Panc1 (cell line): ENCODE measurements at regions not wholly inside any gene's neighbourhood (a gene's known extent, or its start where the extent isn't known, plus 50 kb on each side); places are given as distances from the start of the nearest gene placed in this dataset.
"Not testable (repeated sequence)": the region's sequence is repeated elsewhere in the genome, so short reads cannot be mapped to it uniquely, and the experiment has no call there.

ENCODE experiments used
- ATAC-seq: fragments of 200-7000 bp; cut with Tn5 transposase; 2 replicates; pipeline ENCODE4 v1.9.1; 2020; ENCODE audit warnings: mild to moderate bottlenecking, moderate library complexity
- BruUV-seq: library from RNA; stranded (reverse); fragments of 400-500 nt; replicated peaks from 2 replicates; lab custom pipeline; 2021; lab: Mats Ljungman, UMichigan
- CTCF ChIA-PET: fragments of 300-600 bp; sonication (Branson Sonifier 250); formaldehyde crosslinking; loops from one replicate; lab custom pipeline; 2022; ENCODE audit warnings: antibody characterized with exemption; lab: Charles Lee
- POLR2A ChIA-PET: fragments of 300-600 bp; sonication (Branson Sonifier 250); formaldehyde crosslinking; loops from one replicate; lab custom pipeline; 2022; ENCODE audit warnings: antibody characterized with exemption; lab: Charles Lee
- DNase-seq: peaks from one replicate; pipeline ENCODE4 v3.0.0-alpha.2; 2010; ENCODE audit warnings: low read depth, low spot score
- H3K27ac ChIP-seq: 2 replicates; pipeline ENCODE4 v1.5.1; 2011; ENCODE audit warnings: mild to moderate bottlenecking, low read length, inconsistent platforms
- H3K27me3 ChIP-seq: fragments of 200-500 bp; sonication (Bioruptor generic); 2 replicates; pipeline ENCODE4 v1.6.0; 2014; ENCODE audit warnings: low read length, inconsistent platforms; ENCODE audit not compliant: control insufficient read depth, insufficient read depth
- H3K36me3 ChIP-seq: fragments of 200-500 bp; sonication (Bioruptor generic); 2 replicates; pipeline ENCODE4 v1.5.1; 2014; ENCODE audit warnings: inconsistent platforms, mild to moderate bottlenecking, low read length, moderate library complexity; ENCODE audit not compliant: control insufficient read depth, insufficient read depth
- H3K4me1 ChIP-seq: 2 replicates; pipeline ENCODE4 v1.5.1; 2011; ENCODE audit warnings: inconsistent platforms, mild to moderate bottlenecking, low read length, moderate library complexity; ENCODE audit not compliant: control insufficient read depth, insufficient read depth
- H3K4me3 ChIP-seq, 2 experiments: 2 replicates each; pipeline ENCODE4 v1.5.1; 2011 to 2012; ENCODE audit warnings: low read depth in 2 of 2, low read length in 2 of 2, mild to moderate bottlenecking in 2 of 2, inconsistent platforms in 1 of 2, moderate library complexity in 1 of 2
- H3K9me3 ChIP-seq: fragments of 200-500 bp; sonication (Bioruptor generic); 2 replicates; pipeline ENCODE4 v1.5.1; 2014; ENCODE audit warnings: low read depth, mild to moderate bottlenecking, inconsistent platforms, low read length, moderate library complexity; ENCODE audit not compliant: control insufficient read depth, insufficient read depth
- POLR2AphosphoS5 ChIP-seq: IDR thresholded peaks from 2 replicates; pipeline ENCODE4 v1.6.1; 2012; ENCODE audit warnings: mild to moderate bottlenecking, low read depth, low read length, moderate library complexity
- REST ChIP-seq, 2 experiments: IDR thresholded peaks; 2 replicates each; pipeline ENCODE4 v1.6.1; 2011 to 2012; ENCODE audit warnings: low read depth in 2 of 2, control low read depth in 1 of 2, low read length in 1 of 2, mild to moderate bottlenecking in 1 of 2, moderate library complexity in 1 of 2; ENCODE audit not compliant: insufficient read depth in 1 of 2
- SIN3A ChIP-seq: IDR thresholded peaks from 2 replicates; pipeline ENCODE4 v1.6.1; 2012; ENCODE audit warnings: low read depth, mild to moderate bottlenecking, low read length, moderate library complexity, borderline replicate concordance; ENCODE audit not compliant: insufficient read depth
- TCF7L2 ChIP-seq: IDR thresholded peaks from 2 replicates; pipeline ENCODE4 v1.6.1; 2011; ENCODE audit warnings: mild to moderate bottlenecking, low read depth, low read length, inconsistent platforms
- in situ Hi-C: cut with HindIII; loops from 2 replicates; pipeline ENCODE4 v1.10.0; 2016; ENCODE audit warnings: low sequenced_read_pairs, low pct_unique_long_range_greater_than_20kb
- intact Hi-C: fragments of 100-400 bp; cut with micrococcal nuclease; formaldehyde crosslinking; loops from one replicate; pipeline ENCODE4 v1.10.0; 2022; ENCODE audit not compliant: unreplicated experiment
- TF ChIP-seq, protein P1 (sequence below): fragments of 450-650 bp; IDR thresholded peaks from 2 replicates; pipeline ENCODE4 v1.5.1; 2017; ENCODE audit warnings: mild to moderate bottlenecking

GRCh38 chr16:29154676-29155121 is 169.8 kb downstream of the LAT start:
- no peak overlapping the region for H3K27ac ChIP-seq
- H3K9me3 ChIP-seq = no peaks in the 10 kb centered on the region
- intact Hi-C loops (no loop called here), in situ Hi-C loops (no loop called here)
- H3K36me3 ChIP-seq = no peaks in the 10 kb centered on the region
- no peaks in the 10 kb centered on the region for H3K27me3 ChIP-seq
- POLR2A ChIA-PET = no interaction called here
- no TSS peak for BruUV-seq
- TF ChIP-seq REST (IDR thresholded peaks at IDR 0.05; ENCODE audit: insufficient read depth in 1 of 2, low read depth in 2 of 2, low read length in 1 of 2) = no peak
- TF ChIP-seq POLR2AphosphoS5 = no peak
- TF ChIP-seq SIN3A = no peak
- TF ChIP-seq, protein P1, sequence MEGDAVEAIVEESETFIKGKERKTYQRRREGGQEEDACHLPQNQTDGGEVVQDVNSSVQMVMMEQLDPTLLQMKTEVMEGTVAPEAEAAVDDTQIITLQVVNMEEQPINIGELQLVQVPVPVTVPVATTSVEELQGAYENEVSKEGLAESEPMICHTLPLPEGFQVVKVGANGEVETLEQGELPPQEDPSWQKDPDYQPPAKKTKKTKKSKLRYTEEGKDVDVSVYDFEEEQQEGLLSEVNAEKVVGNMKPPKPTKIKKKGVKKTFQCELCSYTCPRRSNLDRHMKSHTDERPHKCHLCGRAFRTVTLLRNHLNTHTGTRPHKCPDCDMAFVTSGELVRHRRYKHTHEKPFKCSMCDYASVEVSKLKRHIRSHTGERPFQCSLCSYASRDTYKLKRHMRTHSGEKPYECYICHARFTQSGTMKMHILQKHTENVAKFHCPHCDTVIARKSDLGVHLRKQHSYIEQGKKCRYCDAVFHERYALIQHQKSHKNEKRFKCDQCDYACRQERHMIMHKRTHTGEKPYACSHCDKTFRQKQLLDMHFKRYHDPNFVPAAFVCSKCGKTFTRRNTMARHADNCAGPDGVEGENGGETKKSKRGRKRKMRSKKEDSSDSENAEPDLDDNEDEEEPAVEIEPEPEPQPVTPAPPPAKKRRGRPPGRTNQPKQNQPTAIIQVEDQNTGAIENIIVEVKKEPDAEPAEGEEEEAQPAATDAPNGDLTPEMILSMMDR = no peak
- TF ChIP-seq TCF7L2 = no peak
- H3K4me3 ChIP-seq = no peak overlapping the region
- DNase-seq (no peak), ATAC-seq (no peak)
- CTCF ChIA-PET = no interaction called here
- H3K4me1 ChIP-seq = peaks cover 7% of the 10 kb centered on the region

DNA sequence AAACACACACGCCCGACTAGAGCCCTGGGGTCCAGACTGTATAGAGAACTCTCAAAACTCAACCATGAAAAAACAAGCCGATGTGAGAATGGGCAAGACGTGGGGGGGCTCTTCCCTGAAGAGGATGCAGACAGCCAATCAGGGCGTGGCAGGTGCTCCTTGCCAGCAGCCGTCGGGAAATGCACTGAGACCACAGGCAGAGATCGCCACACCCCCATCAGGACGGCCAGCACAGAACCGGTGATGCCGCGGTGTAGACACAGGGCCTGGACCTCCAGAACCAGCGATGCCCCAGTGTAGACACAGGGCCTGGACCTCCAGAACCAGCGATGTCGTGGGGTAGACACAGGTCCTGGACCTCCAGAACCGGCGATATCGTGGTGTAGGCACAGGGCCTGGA is 169.2 kb downstream of the LAT start:
- Histone ChIP-seq H3K4me3 (no peak overlapping the region), H3K27ac (no peak overlapping the region), H3K9me3 (no peaks in the 10 kb centered on the region), H3K36me3 (no peaks in the 10 kb centered on the region), H3K27me3 (no peaks in the 10 kb centered on the region), H3K4me1 (peaks cover 7% of the 10 kb centered on the region)
- intact Hi-C loops (no loop called here), in situ Hi-C loops (no loop called here)
- no peak for TF ChIP-seq TCF7L2
- no peak for TF ChIP-seq REST (IDR thresholded peaks at IDR 0.05; ENCODE audit: insufficient read depth in 1 of 2, low read depth in 2 of 2, low read length in 1 of 2)
- TF ChIP-seq, protein P1 = no peak
- no peak for TF ChIP-seq SIN3A
- no peak for TF ChIP-seq POLR2AphosphoS5
- no TSS peak for BruUV-seq
- ChIA-PET POLR2A (no interaction called here), CTCF (no interaction called here)
- no peak for DNase-seq
- ATAC-seq = no peak

DNA sequence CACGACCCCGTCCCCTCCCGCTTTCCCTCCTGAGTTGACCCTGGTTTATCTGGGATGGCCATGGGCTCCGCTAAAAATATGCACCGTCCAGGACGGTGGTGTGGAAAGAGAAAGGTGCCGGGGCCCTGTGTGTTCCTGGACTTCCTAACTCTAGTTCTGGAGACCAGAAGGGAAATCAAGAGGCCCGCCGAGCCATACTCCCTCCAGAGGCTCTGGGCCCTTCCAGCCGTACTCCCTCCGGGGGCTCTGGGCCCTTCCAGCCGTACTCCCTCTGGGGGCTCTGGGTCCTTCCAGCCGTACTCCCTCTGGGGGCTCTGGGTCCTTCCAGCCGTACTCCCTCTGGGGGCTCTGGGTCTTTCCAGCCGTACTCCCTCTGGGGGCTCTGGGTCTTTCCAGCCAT is 168.5 kb downstream of the LAT start:
- H3K27ac ChIP-seq, H3K4me1 ChIP-seq, H3K27me3 ChIP-seq, in situ Hi-C loops, BruUV-seq, ATAC-seq, H3K36me3 ChIP-seq, CTCF ChIA-PET, H3K4me3 ChIP-seq, DNase-seq, POLR2A ChIA-PET, intact Hi-C loops, H3K9me3 ChIP-seq: not testable (repeated sequence)

DNA sequence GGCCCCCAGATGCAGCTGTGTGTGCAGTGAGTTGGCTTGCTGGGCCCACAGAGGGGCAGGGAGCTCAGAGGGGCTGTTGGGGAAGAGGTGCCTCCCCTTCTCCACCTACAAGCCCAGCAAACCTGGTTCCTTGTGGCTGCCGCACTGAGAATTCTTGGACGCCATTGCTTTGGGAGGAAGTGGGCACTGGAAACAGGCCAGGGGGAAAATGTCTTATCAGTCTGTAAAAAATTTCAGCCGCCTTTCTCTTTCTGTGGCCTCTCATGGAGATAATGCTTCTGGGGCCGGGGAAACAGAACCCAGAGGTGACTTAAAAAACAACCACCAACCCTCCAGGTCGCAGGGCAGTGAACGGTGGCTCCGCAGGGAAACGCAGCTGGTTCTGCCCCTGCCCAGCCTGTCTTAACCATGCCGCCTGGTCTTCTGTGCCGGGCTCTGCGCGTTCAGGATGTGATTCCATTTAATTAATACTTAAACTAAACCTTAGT is 167.7 kb downstream of the LAT start:
- H3K4me3 ChIP-seq, intact Hi-C loops, CTCF ChIA-PET, DNase-seq, ATAC-seq, H3K36me3 ChIP-seq, POLR2A ChIA-PET, H3K9me3 ChIP-seq, BruUV-seq, in situ Hi-C loops, H3K27me3 ChIP-seq, H3K27ac ChIP-seq, H3K4me1 ChIP-seq: not testable (repeated sequence)
